GM12878 (cell line): ENCODE measurements at regions not wholly inside any gene's neighbourhood (a gene's known extent, or its start where the extent isn't known, plus 50 kb on each side); places are given as distances from the start of the nearest gene placed in this dataset.

Experiments used
- ETV6 ChIP-seq, 2 experiments: fragments of 450-650 bp in 1 of 2; IDR thresholded peaks in 1 of 2; conservative IDR thresholded peaks in 1 of 2; 2 replicates each; pipeline ENCODE4 v1.6.1; 2014; ENCODE audit warnings: antibody characterized with exemption in 1 of 2, borderline replicate concordance in 1 of 2, low read depth in 1 of 2, mild to moderate bottlenecking in 1 of 2, moderate library complexity in 1 of 2
- IKZF1 ChIP-seq: fragments of 450-650 bp; conservative IDR thresholded peaks from 2 replicates; pipeline ENCODE4 v1.6.1; 2017; ENCODE audit warnings: antibody characterized with exemption, mild to moderate bottlenecking
- MTA2 ChIP-seq: fragments of 450-650 bp; IDR thresholded peaks from 2 replicates; pipeline ENCODE4 v1.6.1; 2016; ENCODE audit warnings: low read depth, mild to moderate bottlenecking, moderate library complexity
- NR2C2 ChIP-seq: IDR thresholded peaks from 2 replicates; pipeline ENCODE4 v1.6.1; 2011; ENCODE audit warnings: borderline replicate concordance, low read depth; ENCODE audit not compliant: control insufficient read depth, insufficient read length
- PBX3 ChIP-seq: IDR thresholded peaks from 2 replicates; pipeline ENCODE4 v1.6.1; 2011; ENCODE audit warnings: mild to moderate bottlenecking, low read depth, low read length, moderate library complexity; ENCODE audit not compliant: insufficient replicate concordance
- ZNF274 ChIP-seq: IDR thresholded peaks from one replicate; pipeline ENCODE4 v1.8.0; 2011; ENCODE audit not compliant: insufficient read length, insufficient read depth
- TF ChIP-seq, protein P1 (sequence below): IDR thresholded peaks from 2 replicates; pipeline ENCODE4 v1.6.1; 2012; ENCODE audit warnings: mild to moderate bottlenecking, low read depth, low read length

DNA sequence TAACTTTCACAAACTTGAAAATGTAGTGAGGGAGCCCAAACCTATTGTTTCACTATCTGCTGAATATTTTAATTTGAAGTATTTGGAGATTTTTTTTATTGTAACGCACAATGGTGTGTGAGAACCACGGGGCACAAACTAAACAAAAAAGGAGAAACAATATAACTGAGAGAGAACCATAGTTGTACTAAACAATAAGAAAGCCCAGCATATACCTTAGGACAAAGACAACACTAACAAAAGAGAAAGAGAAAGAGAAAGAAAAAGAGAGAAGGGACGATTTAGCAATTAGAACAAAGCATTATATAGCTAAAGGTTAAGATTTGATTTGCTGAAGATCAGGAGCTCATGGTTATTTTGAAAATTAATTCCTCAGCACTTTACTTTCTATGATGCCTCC is 906.0 kb upstream of the NXPH2 start (continued):
- TF ChIP-seq ETV6 (conservative IDR thresholded peaks at IDR 0.05 in 1 of 2, IDR thresholded peaks at IDR 0.05 in 1 of 2; ENCODE audit: borderline replicate concordance in 1 of 2, low read depth in 1 of 2): no peak
- TF ChIP-seq IKZF1: no peak
- TF ChIP-seq, protein P1, sequence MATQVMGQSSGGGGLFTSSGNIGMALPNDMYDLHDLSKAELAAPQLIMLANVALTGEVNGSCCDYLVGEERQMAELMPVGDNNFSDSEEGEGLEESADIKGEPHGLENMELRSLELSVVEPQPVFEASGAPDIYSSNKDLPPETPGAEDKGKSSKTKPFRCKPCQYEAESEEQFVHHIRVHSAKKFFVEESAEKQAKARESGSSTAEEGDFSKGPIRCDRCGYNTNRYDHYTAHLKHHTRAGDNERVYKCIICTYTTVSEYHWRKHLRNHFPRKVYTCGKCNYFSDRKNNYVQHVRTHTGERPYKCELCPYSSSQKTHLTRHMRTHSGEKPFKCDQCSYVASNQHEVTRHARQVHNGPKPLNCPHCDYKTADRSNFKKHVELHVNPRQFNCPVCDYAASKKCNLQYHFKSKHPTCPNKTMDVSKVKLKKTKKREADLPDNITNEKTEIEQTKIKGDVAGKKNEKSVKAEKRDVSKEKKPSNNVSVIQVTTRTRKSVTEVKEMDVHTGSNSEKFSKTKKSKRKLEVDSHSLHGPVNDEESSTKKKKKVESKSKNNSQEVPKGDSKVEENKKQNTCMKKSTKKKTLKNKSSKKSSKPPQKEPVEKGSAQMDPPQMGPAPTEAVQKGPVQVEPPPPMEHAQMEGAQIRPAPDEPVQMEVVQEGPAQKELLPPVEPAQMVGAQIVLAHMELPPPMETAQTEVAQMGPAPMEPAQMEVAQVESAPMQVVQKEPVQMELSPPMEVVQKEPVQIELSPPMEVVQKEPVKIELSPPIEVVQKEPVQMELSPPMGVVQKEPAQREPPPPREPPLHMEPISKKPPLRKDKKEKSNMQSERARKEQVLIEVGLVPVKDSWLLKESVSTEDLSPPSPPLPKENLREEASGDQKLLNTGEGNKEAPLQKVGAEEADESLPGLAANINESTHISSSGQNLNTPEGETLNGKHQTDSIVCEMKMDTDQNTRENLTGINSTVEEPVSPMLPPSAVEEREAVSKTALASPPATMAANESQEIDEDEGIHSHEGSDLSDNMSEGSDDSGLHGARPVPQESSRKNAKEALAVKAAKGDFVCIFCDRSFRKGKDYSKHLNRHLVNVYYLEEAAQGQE: no peak
- no peak for TF ChIP-seq NR2C2
- TF ChIP-seq MTA2: no peak
- no peak for TF ChIP-seq PBX3
- TF ChIP-seq ZNF274: no peak
